ENCODE measurements at regions not wholly inside any gene's neighbourhood (a gene's known extent, or its start where the extent isn't known, plus 50 kb on each side); places are given as distances from the start of the nearest gene placed in this dataset.

DNA sequence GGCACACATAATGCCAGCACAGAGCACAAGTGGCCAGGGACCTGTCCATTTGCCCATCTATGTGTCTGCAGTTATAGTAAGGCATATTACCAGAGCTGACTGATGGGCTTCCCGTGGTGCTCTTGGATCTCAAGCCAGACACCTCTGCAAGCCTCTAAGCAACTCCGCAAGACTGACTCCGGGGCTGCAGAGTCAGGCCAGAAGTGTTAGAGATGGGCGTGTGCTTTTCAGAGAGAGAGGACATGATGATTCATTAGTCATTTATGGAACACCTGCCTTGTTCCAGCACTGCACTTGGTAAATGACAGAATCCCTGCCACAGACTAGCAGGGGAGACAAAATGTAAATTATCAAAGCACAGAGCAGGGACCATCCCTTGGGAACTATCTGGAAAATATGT lies 559.0 kb downstream of the PDCD6IP start:
- H3K4me3 ChIP-seq (ENCODE audit: low read depth, low read length), result no peak overlapping the region
- no peak for DNase-seq (ENCODE audit: low read depth)
- TF ChIP-seq, protein P1, sequence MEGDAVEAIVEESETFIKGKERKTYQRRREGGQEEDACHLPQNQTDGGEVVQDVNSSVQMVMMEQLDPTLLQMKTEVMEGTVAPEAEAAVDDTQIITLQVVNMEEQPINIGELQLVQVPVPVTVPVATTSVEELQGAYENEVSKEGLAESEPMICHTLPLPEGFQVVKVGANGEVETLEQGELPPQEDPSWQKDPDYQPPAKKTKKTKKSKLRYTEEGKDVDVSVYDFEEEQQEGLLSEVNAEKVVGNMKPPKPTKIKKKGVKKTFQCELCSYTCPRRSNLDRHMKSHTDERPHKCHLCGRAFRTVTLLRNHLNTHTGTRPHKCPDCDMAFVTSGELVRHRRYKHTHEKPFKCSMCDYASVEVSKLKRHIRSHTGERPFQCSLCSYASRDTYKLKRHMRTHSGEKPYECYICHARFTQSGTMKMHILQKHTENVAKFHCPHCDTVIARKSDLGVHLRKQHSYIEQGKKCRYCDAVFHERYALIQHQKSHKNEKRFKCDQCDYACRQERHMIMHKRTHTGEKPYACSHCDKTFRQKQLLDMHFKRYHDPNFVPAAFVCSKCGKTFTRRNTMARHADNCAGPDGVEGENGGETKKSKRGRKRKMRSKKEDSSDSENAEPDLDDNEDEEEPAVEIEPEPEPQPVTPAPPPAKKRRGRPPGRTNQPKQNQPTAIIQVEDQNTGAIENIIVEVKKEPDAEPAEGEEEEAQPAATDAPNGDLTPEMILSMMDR (conservative IDR thresholded peaks at IDR 0.05; ENCODE audit: low read depth, low read length), result no peak

DNA sequence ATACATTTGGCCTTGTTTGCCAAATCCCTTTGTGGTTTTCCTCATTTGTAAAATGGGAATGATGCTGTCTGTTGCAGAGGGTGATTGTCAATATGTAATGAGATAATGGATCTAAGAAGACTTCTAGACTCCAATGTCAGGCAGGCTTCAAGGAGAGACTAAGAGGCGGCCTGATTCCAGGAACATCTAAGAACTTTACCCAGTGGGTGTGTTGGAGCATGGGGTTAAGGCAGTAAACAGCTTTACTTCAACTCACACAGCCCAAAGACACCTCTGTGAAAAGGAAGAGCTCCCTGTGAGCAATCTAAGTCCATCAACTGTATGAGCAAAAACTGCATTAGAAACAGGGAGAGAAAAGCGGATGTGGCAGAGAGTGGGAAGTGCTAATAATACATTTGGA lies 560.6 kb downstream of the PDCD6IP start:
- no peak for DNase-seq (ENCODE audit: low read depth)
- H3K4me3 ChIP-seq (ENCODE audit: low read depth, low read length), result no peak overlapping the region
- TF ChIP-seq, protein P1 (conservative IDR thresholded peaks at IDR 0.05; ENCODE audit: low read depth, low read length), result no peak

DNA sequence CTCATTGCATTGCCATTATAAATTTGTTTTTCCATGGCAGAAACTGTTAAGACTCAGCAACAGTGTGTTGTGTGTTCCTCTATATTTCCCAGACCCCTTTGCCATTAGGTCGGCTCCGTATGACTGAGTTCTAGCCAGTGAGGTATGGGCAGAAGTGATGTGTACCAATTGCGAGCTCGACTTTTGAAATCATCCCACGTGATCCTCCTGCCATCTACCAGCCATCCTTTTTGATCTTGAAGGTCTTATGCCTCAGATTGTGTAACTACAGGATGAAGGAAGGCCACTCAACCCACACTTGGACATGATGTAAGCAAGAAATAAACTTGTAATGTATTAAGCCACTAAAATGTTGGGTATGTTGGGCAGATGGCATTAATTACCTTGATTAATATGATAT lies 562.3 kb downstream of the PDCD6IP start:
- no peak overlapping the region for H3K4me3 ChIP-seq (ENCODE audit: low read depth, low read length)
- DNase-seq (ENCODE audit: low read depth), result no peak
- TF ChIP-seq, protein P1 (conservative IDR thresholded peaks at IDR 0.05; ENCODE audit: low read depth, low read length), result no peak

DNA sequence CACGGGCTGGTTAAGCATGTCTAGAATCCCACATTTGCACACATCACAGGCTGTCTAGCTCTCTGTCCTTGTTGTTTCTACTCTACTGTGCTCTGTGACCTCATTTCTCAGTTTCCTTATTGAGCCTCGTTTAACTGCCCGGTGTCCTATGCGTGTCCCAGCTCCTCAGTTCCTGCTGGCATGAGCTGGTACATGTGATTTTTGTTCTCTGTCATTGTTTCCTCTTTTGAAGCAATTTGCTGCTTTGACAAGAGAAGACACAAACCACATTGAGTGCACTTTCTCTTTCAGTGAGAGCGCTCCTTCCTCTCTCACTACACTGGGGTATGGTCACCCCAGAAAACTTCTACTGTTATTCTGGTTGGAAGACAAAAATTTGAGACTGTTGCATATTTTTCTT lies 563.5 kb downstream of the PDCD6IP start:
- no peak overlapping the region for H3K4me3 ChIP-seq (ENCODE audit: low read depth, low read length)
- TF ChIP-seq, protein P1 (conservative IDR thresholded peaks at IDR 0.05; ENCODE audit: low read depth, low read length), result no peak

DNA sequence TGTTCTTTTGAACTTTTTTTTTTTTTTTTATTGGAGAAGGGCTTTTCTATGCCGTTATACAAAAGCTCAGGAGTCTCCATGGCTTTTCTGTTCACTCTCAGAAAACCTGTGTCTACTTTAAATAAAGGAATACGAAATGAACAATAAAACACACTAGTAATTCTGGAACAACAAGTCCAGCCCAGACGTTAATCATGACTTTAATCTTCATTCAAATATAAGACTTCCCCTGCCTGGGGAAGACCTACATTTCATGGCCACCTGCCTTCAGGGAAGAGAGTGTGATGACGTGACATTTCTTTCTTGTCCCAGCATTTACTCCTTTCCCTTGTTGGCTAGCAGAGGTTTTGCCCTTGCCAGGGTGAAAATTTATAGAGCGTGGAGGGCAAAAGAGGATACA lies 564.5 kb downstream of the PDCD6IP start:
- TF ChIP-seq, protein P1 (conservative IDR thresholded peaks at IDR 0.05; ENCODE audit: low read depth, low read length), result no peak

More for the DNA sequence above, 563.5 kb downstream of the PDCD6IP start:
- DNase-seq (ENCODE audit: low read depth), result no peak

DNA sequence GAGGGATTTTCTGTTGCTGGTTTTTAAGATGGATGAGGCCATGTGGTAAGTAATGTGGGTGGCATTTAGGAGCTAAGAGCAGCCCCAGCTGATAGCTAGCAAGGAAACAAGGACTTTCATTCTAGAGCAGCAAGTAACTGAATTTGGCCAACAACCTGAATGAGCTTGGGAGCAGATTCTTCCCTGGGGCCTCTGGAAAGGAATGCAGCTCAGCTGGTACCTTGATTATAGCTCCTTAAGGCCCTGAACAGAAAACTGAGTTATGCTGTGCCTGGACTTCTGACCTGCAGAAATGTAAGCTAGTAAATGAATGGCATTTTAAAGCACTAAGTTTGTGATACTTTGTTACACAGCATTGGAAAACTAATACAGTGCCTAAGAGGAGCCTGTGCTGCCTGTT lies 565.5 kb downstream of the PDCD6IP start:
- no peak for DNase-seq (ENCODE audit: low read depth)
- TF ChIP-seq, protein P1 (conservative IDR thresholded peaks at IDR 0.05; ENCODE audit: low read depth, low read length), result no peak
- H3K4me3 ChIP-seq (ENCODE audit: low read depth, low read length), result no peak overlapping the region

More for the DNA sequence above, 564.5 kb downstream of the PDCD6IP start:
- no peak overlapping the region for H3K4me3 ChIP-seq (ENCODE audit: low read depth, low read length)
- no peak for DNase-seq (ENCODE audit: low read depth)

DNA sequence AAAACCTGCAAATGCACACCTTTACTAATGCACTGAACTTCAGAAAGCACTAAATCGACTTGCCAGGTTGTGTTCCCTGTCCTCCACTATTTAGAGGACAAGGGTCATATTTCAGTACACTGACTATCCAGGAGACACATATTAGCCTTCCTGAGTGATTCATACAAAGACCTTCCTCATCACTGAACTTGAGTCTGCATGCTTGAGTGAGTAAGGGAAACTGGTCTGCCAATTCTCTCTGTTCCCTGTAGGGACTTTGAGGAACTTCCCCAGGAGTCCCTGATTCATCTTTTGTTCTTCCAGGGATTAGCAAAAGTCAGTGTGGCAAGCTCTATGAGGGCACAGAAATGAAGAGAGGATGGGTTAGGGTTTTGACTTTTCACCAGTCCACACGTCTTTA lies 565.9 kb downstream of the PDCD6IP start:
- H3K4me3 ChIP-seq (ENCODE audit: low read depth, low read length), result no peak overlapping the region
- DNase-seq (ENCODE audit: low read depth), result peak; percentile 1
- TF ChIP-seq, protein P1 (conservative IDR thresholded peaks at IDR 0.05; ENCODE audit: low read depth, low read length), result no peak

All from choroid plexus epithelial cell (primary cell).